Endothelial cell of umbilical vein (primary cell): ENCODE measurements at regions not wholly inside any gene's neighbourhood (a gene's known extent, or its start where the extent isn't known, plus 50 kb on each side); places are given as distances from the start of the nearest gene placed in this dataset.

Experiments used
- BruUV-seq: library from RNA; stranded (reverse); fragments of 400-500 nt; replicated peaks from 2 replicates; lab custom pipeline; 2021; lab: Mats Ljungman, UMichigan
- CTCF ChIA-PET: fragments of 300-600, 350-600 bp; sonication (Branson Sonifier 250); formaldehyde crosslinking; loops from one replicate; lab custom pipeline; 2021; ENCODE audit warnings: antibody characterized with exemption, inconsistent platforms; lab: Charles Lee
- POLR2A ChIA-PET: fragments of 300-600, 350-600 bp; sonication (Branson Sonifier 250); formaldehyde crosslinking; loops from one replicate; lab custom pipeline; 2021; ENCODE audit warnings: antibody characterized with exemption, inconsistent platforms; lab: Charles Lee
- DNase-seq: peaks from one replicate; pipeline ENCODE4 v3.0.0-alpha.2; 2011; ENCODE audit warnings: low read depth, low spot score
- FAIRE-seq: peaks from 2 replicates; lab custom pipeline; 2011; peaks lifted over from hg19 to GRCh38; lab: Jason Lieb, UNC
- H2AFZ ChIP-seq: 2 replicates; pipeline ENCODE4 v1.6.0; 2012; ENCODE audit warnings: low read depth, low read length, control low read depth, inconsistent platforms
- H3K27ac ChIP-seq: 2 replicates; pipeline ENCODE4 v1.5.1; 2011; ENCODE audit warnings: low read depth, mild to moderate bottlenecking, control low read depth, low read length, moderate library complexity; ENCODE audit not compliant: insufficient read depth
- H3K27me3 ChIP-seq, 2 experiments: 2 replicates each; pipeline versions ENCODE4 v1.6.0 to v1.6.1; 2011; ENCODE audit warnings: low read length in 2 of 2, mixed read lengths in 1 of 2; ENCODE audit not compliant: control insufficient read depth in 2 of 2, insufficient read depth in 2 of 2
- H3K36me3 ChIP-seq, 2 experiments: 2 replicates in 1 of 2; 3 replicates in 1 of 2; pipeline ENCODE4 v1.5.1; 2011; ENCODE audit warnings: low read length in 2 of 2, mild to moderate bottlenecking in 1 of 2, moderate library complexity in 1 of 2; ENCODE audit not compliant: control insufficient read depth in 2 of 2, insufficient read depth in 2 of 2; ENCODE audit errors: extremely low read depth in 1 of 2
- H3K4me1 ChIP-seq: 3 replicates; pipeline ENCODE4 v1.5.1; 2011; ENCODE audit warnings: mild to moderate bottlenecking, low read length; ENCODE audit not compliant: control insufficient read depth, insufficient read depth; ENCODE audit errors: extremely low read depth
- H3K4me2 ChIP-seq: 2 replicates; pipeline ENCODE4 v1.6.1; 2011; ENCODE audit warnings: low read length, control low read depth, mixed read lengths; ENCODE audit not compliant: insufficient read depth
- H3K4me3 ChIP-seq, 3 experiments: fragments of 200-600 bp in 1 of 3; sonication (generic), shearing (Covaris generic) in 1 of 3; replicated peaks in 1 of 3; 2 replicates each; pipeline ENCODE4 v1.5.1; 2011 to 2016; ENCODE audit warnings: control low read depth in 3 of 3, low read length in 3 of 3, mild to moderate bottlenecking in 2 of 3, inconsistent platforms in 1 of 3, low read depth in 1 of 3, moderate library complexity in 1 of 3; ENCODE audit not compliant: insufficient read depth in 1 of 3
- H3K79me2 ChIP-seq: 2 replicates; pipeline ENCODE4 v1.6.0; 2012; ENCODE audit warnings: low read length, inconsistent platforms; ENCODE audit not compliant: control insufficient read depth, insufficient read depth
- H3K9ac ChIP-seq: replicated peaks from 2 replicates; pipeline ENCODE3; 2011; ENCODE audit warnings: low read length, control low read depth; ENCODE audit not compliant: insufficient read depth; ENCODE audit errors: extremely low read depth
- H3K9me1 ChIP-seq: replicated peaks from 3 replicates; pipeline ENCODE4 v1.6.0; 2011; ENCODE audit warnings: mild to moderate bottlenecking, low read length; ENCODE audit not compliant: control insufficient read depth, insufficient read depth; ENCODE audit errors: extremely low read depth
- H3K9me3 ChIP-seq: replicated peaks from 2 replicates; pipeline ENCODE4 v1.5.1; 2012; ENCODE audit warnings: low read length, inconsistent platforms; ENCODE audit not compliant: control insufficient read depth, insufficient read depth
- H4K20me1 ChIP-seq: replicated peaks from 2 replicates; pipeline ENCODE3; 2011; ENCODE audit warnings: mild to moderate bottlenecking, low read length; ENCODE audit not compliant: control insufficient read depth, insufficient read depth; ENCODE audit errors: extremely low read depth
- EZH2 ChIP-seq: IDR thresholded peaks from 2 replicates; pipeline ENCODE4 v1.6.1; 2012; ENCODE audit warnings: borderline replicate concordance, low read depth, mild to moderate bottlenecking, moderate library complexity, low read length, inconsistent platforms; ENCODE audit not compliant: severe bottlenecking
- FOS ChIP-seq: IDR thresholded peaks from 2 replicates; pipeline ENCODE4 v1.6.1; 2011; ENCODE audit warnings: mild to moderate bottlenecking, low read length, moderate library complexity, borderline replicate concordance; ENCODE audit not compliant: insufficient read depth
- GATA2 ChIP-seq: IDR thresholded peaks from 2 replicates; pipeline ENCODE4 v1.7.0; 2011; ENCODE audit warnings: low read depth, mild to moderate bottlenecking, moderate library complexity, mixed read lengths, low read length; ENCODE audit not compliant: insufficient read length, insufficient read depth
- JUN ChIP-seq: IDR thresholded peaks from 2 replicates; pipeline ENCODE4 v1.6.1; 2011; ENCODE audit warnings: borderline replicate concordance, low read depth; ENCODE audit not compliant: insufficient read length, insufficient read depth
- MYC ChIP-seq: IDR thresholded peaks from one replicate; pipeline ENCODE4 v1.6.1; 2011; ENCODE audit warnings: mild to moderate bottlenecking, low read depth, low read length
- POLR2A ChIP-seq: IDR thresholded peaks from 2 replicates; pipeline ENCODE4 v1.6.1; 2012; ENCODE audit warnings: low read depth, mild to moderate bottlenecking, control low read depth, low read length
- POLR2AphosphoS5 ChIP-seq: IDR thresholded peaks from 2 replicates; pipeline ENCODE4 v1.6.1; 2012; ENCODE audit warnings: low read depth, mild to moderate bottlenecking, control low read depth, low read length, moderate library complexity; ENCODE audit not compliant: insufficient read depth
- dilution Hi-C: fragments of 300-500 bp; cut with MboI; formaldehyde crosslinking; loops from one replicate; pipeline ENCODE4 v1.15.0; 2019; ENCODE audit warnings: low sequenced_read_pairs; ENCODE audit not compliant: extremely low pct_ligation_motif_present
- intact Hi-C: fragments of 100-400 bp; cut with micrococcal nuclease; formaldehyde crosslinking; loops from one replicate; pipeline ENCODE4 v1.10.0; 2022
- TF ChIP-seq, protein P1 (sequence below): IDR thresholded peaks from 2 replicates; pipeline ENCODE4 v1.6.1; 2011; ENCODE audit not compliant: insufficient read depth, insufficient read length
- TF ChIP-seq, protein P2 (sequence below), 2 donors: IDR thresholded peaks; 1 replicate in 1 of 2; 2 replicates in 1 of 2; pipeline ENCODE4 v1.5.1; 2011; ENCODE audit warnings: low read length in 2 of 2, mild to moderate bottlenecking in 2 of 2, moderate library complexity in 2 of 2, control low read depth in 1 of 2, inconsistent platforms in 1 of 2, low read depth in 1 of 2; ENCODE audit not compliant: insufficient read depth in 1 of 2; ENCODE audit errors: extremely low read depth in 1 of 2

DNA sequence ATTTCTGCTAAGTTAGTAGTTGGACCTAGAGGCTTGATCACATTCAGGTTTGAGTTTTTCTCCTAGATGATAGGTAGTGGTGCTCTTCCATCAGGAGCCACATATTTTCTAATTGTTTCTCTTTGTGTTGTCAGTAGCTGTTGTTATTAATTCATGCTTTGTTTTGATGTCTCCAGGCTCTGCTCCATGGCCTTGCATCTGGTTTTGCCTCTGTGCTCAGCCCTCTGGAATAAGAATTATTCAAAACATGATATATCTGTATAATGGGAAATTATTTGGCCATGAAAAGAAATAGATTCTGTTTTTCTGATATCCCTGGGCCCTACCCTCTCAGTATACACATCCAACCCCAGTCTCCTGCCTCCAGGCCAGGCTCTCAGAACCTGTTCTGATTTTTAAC is 184.8 kb downstream of the CDC5L start:
- CTCF ChIA-PET = interaction anchor here (1.4 to 3.3 kb wide), 2 partner anchors 96 to 103 kb away, joined by 5 to 19 read pairs; no protein-coding TSS in a partner anchor
- FAIRE-seq = no peak
- no peak for TF ChIP-seq GATA2
- TF ChIP-seq JUN = no peak
- TF ChIP-seq EZH2 = no peak
- TF ChIP-seq MYC = no peak
- no peak for TF ChIP-seq POLR2A
- TF ChIP-seq FOS = no peak
- TF ChIP-seq, protein P1, sequence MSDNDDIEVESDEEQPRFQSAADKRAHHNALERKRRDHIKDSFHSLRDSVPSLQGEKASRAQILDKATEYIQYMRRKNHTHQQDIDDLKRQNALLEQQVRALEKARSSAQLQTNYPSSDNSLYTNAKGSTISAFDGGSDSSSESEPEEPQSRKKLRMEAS = no peak
- TF ChIP-seq POLR2AphosphoS5 = no peak
- TF ChIP-seq, protein P2, sequence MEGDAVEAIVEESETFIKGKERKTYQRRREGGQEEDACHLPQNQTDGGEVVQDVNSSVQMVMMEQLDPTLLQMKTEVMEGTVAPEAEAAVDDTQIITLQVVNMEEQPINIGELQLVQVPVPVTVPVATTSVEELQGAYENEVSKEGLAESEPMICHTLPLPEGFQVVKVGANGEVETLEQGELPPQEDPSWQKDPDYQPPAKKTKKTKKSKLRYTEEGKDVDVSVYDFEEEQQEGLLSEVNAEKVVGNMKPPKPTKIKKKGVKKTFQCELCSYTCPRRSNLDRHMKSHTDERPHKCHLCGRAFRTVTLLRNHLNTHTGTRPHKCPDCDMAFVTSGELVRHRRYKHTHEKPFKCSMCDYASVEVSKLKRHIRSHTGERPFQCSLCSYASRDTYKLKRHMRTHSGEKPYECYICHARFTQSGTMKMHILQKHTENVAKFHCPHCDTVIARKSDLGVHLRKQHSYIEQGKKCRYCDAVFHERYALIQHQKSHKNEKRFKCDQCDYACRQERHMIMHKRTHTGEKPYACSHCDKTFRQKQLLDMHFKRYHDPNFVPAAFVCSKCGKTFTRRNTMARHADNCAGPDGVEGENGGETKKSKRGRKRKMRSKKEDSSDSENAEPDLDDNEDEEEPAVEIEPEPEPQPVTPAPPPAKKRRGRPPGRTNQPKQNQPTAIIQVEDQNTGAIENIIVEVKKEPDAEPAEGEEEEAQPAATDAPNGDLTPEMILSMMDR (IDR thresholded peaks at IDR 0.05; ENCODE audit: extremely low read depth in 1 of 2, insufficient read depth in 1 of 2, low read depth in 1 of 2, low read length in 2 of 2) = no peak
- Histone ChIP-seq H3K9ac (no peak overlapping the region), H3K27me3 (no peaks in the 10 kb centered on the region), H3K4me1 (no peaks in the 10 kb centered on the region), H2AFZ (no peak overlapping the region), H3K9me1 (no peaks in the 10 kb centered on the region), H3K9me3 (no peaks in the 10 kb centered on the region), H4K20me1 (no peaks in the 10 kb centered on the region), H3K79me2 (no peaks in the 10 kb centered on the region), H3K4me2 (no peak overlapping the region), H3K36me3 (no peaks in the 10 kb centered on the region), H3K4me3 (no peak overlapping the region), H3K27ac (no peak overlapping the region)
- intact Hi-C loops = no loop called here
- POLR2A ChIA-PET = no interaction called here
- DNase-seq = no peak
- dilution Hi-C loops = no loop called here
- no TSS peak for BruUV-seq
